Right hindlimb (tissue), 1 donor: ENCODE measurements at regions not wholly inside any gene's neighbourhood (a gene's known extent, or its start where the extent isn't known, plus 50 kb on each side); places are given as distances from the start of the nearest gene placed in this dataset.
A peak's percentile ranks its signal among the peaks of the same experiment; 100 is the strongest.

Experiments used
- DNase-seq: peaks from one replicate; pipeline ENCODE4 v3.0.0-alpha.2; 2018

DNA sequence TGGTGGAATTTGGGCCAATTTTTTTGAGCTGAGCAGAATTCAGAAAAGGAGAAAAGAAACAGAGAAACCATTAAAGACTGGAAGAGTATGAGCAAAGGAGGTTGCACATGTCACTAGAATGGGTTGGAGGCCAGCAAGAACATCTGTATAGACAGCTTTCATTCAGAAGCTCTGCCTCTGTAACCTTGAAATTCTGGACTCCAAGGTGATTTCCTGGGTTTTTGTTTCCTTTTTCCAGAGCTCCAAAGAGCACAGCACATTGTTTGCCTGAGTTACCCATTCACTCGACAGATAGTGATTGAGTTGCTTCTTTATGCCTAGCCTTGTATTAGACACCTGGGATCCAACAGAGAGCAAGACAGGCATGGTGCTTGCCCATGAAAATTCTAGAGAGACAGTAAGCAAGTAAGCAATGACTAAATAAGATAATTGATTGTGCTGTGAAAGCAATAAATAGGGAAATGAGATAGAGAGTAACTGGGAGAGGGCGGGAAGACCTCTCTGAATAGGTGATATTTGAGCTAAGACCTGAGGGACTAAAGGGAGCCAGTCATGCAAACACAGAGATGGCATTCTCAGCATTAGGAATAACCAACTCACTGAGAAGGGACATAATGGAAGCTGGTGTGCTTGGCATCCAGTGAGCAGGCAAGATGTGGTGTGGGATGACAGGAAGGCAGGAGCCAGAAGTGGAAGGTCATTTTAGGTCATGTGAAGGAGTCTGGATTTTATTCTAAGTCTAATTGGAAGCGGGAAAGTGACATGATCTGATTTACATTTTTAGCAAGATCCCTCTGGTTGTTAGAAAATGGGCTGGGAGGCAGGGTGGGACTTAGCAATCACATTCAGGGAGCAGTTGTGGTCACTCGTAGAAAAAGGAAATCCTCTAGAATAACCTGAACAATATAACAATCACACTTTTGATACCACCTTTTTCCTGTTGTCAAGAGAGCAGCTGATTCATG lies 197.5 kb downstream of the HS3ST3A1 start:
- no peak for DNase-seq

DNA sequence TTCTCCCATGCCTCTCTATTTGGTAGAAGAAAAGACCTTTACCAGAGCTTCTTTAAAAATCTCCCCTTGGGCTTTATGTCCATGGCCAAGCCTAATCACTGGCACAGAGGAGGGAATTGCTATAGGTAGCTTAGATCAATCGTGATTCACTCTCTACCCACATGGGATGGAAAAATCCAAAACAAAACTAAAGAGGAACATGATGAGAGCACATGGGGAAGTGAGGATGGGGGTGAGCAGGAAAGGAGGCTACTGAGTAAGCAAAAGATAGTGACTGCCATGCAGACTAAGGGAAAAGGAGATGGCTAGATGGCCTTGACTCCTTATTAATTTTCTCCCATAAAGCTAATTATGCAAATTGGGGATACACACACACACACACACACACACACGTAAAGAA lies 201.2 kb downstream of the HS3ST3A1 start:
- DNase-seq = no peak

DNA sequence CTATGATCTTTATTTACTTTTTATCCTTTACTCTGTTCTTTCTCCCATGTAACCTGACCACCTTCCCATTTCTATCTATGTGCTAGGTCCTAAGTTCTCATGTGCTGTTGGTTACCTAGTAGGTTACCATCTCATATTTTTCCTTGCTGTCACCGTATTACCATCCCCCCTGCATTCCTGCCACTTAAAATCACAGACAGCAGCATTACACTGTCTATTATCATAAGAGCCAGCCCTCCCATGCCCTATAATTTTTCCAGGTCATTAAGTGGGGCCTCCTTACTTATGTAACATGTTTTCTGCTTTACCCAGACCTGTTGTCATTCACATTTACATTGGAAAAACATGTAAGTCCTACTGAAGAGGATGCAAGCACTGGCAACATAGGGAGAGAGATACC lies 202.9 kb downstream of the HS3ST3A1 start:
- DNase-seq = no peak

DNA sequence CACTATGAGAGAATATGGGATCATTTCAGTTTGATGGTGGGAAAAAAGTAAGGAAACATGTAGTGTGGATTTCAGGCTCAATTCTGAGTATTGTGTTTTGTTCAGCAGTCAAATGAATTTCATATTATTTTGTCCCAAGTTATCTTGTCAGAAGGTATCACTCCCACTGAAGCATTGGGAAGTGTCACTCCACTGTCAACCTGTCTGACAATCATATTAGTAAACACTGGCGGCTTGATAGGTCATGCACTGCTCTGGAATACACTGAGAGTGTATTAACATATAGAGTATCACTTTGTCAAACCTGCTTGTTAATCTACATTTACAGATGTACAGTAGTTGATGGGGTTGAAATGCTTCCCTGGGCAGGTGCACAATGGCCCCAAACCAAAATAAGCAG lies 203.6 kb downstream of the HS3ST3A1 start:
- no peak for DNase-seq

DNA sequence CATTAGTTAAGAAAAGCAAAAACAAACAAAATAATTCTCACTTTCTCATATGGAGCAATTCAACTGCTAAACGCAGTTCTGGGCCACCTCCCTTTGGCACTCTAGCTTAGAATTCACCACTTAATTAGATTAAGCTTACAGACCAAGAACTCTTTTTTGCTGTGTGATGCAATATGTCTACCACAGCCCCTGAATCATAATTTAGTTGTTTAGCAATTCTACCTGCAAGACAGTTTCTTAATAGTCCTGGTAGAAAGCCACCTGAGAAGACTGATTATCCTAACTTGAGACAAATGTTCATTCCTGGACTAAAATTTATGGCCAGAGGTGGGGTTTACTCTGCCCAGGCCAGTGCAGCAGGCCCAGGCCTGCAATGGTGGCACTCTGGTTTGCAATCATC lies 205.9 kb downstream of the HS3ST3A1 start:
- DNase-seq = no peak

DNA sequence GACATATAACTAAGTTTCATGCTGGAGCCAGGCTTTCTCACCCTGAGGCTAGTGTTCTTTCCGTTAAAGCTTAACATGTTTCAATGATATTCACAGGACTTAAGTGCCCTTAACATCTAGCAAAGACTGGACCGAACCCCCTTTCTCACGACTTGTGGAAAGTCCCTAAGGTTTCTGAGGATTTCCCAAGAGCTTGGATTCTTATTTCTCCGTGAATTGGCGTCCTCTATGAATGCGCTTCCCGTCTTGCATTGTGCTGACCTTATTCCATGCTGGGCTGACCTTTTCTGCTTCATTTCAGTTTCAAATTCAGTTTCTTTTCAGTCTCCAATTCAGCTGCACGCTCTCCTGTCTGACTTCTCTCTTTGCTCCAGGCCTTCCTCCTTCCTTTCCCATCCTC lies 206.4 kb downstream of the HS3ST3A1 start:
- DNase-seq = no peak

DNA sequence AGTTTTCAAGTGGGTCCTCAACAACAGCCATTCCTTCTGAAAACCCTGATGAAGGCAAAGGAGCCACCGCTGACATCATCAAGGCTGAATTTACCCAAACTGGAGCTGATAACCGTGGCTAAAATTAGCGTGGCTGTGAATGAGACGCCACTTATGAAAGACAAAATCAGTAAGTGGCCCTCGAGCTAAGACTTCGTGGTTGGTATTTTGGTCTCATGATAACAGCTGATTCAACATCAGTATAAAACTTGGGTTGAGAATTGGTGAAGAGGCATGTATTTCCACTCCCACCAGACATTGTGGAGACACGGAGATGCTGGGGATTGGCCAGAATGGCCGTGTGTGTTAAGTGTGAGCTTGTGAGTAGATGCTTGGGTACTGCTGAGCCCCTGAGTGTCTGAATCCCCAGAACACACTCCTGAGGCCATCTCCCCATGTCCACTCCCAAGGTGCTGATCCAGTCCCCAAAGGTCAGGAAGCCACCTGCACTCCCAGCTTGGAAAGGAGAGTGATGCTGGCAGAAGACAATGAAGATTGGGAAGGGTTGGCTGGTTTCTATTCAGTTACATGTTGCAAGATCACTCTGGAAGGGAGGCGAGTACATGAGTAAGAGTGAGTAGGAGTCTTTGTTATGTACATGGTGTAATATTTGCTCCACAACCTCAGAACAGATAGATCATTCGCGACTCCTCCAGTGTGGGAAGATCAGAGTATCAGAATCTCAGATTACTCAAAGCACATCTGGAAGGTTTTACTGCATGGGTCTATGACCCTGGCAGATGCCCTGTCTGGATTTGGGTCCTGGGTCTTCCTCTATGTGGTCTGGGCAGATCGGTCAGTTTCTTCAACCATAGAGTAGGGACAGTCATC lies 207.7 kb downstream of the HS3ST3A1 start:
- no peak for DNase-seq

DNA sequence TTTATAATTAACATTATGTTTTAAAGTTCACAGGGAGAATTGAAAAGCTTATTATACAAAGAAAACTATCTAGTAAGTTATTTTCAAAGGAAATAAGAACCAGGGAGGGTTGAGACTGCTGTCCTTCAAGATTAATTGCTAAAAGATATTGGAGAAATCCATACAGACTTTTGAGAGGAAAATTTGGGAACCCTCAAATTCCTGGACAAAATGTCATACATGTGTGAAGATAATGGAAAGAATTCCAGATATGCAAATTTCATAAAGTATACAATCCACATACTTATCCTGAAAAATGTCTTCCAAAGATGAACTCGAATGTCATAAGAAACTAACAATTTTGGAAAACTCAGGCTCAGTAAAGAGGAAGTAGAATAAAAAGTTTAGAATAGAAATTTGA lies 213.8 kb downstream of the HS3ST3A1 start:
- no peak for DNase-seq

DNA sequence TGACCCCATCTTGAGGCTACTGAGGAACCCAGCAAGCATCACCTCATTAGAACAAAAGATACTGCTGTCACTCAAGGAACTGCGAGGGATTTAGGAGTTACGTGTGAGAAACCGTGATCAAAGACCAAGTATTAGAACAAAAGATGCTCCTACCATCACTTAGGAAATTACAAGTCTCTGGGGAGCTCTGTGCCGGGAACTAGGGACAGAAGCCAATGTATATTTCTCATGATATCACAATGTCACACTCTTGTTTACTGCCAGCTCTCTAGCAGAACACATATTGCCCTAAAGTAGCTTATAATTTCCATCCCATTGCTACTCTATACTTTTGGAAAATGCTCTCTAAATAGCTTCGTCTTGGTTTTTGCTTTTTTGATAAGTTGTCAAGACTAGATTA lies 214.5 kb downstream of the HS3ST3A1 start:
- no peak for DNase-seq

DNA sequence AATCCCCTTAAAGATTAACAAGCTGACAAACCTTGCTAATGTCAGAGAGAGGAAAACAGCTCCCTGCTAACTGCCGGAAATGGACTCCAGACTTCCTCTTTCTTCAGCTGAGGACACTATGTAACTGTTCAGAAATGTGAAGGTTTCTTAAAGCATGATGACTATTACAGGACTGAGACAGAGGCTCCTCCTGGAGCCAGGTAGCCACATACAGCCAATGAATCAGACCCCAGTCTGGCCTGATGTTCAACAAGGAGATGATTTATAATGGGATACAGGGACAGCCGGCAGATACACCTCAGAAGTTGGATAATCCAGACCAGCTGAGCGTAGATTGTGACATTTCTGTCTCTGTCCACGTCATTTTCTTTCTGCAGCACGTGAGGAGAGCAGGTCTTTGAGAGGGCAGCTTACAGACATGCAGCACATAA lies 216.2 kb downstream of the HS3ST3A1 start:
- no peak for DNase-seq

DNA sequence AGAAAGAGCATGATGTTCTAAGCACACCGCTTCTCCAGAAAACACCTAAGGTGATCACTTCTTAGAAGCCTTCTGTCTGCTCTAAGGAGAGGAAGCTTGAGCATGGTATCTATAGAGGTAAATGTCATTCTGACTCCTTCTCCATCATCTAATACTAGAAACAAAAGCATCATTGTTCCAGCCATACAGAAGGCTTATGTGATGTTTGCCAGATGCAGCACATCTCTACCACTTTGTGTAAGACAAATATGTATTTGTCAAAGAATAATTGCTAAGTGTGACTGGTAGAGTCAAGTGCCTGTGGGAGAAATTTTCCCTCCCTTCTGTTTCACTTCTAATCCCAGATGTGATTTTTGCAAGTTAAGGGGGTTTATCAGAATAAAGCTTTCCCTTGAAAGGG lies 217.1 kb downstream of the HS3ST3A1 start:
- no peak for DNase-seq

DNA sequence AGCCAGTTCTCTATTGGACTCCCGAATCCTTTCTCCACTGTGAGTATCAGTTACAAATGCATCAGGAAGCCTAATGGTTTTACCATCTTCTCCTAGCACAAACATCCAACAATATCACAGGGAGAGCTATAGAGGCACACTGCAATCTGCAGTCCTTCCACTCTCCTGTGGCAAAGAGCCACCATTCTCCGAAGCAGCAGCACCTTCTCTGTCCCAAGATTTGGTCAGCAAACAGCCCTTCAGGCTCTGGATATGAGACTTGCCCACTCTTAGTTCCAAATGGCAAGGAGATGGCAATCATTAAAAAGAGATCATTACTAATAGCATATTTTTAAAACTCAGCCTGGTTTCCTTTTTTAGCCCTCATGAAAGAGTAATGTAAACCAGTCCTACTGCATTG lies 223.4 kb downstream of the HS3ST3A1 start:
- DNase-seq = peak; percentile 71

DNA sequence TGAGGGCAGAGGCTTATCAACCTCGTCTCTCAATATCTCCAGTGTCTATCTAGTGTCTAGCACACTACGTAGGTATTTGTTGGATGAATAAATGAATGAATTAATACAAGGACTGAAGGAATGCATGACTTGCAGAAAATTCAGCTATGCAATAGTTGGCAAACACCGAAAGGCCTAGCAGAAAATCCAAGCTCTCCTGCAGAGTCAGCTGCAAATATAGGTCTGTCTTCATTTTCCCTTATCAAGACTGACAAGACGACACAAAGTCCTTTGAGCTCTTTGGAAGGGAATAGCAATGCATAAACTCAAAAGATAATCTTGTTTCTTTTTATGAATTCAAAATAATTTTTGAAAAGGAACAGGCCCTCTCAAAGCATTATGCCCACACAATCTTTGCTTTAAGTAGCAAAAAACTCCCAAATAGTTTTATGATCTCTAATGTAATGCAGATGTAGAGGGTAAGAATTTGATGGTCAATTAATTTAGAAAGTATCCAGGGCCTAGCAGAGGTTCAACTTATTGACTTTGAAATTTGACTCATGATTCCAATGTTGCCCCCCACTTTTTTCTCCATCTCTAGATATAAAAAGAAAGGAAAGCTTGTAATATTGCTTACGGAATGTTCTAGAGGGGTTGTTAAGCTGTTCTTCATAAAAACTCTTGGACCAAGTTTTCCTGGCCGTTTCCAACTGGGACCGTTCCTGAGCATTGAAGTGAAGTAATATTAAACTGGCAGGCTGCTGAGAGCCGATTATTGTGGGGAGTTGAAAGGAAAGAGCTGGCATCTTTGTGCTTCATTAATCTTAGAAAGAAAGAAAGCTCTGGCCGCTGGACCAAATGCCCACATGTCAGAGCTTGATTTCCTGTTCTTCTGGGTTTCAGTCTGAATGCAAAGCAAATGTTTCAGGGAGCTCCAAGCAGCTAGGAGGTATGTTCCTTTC lies 227.3 kb downstream of the HS3ST3A1 start:
- DNase-seq = peak; percentile 55

DNA sequence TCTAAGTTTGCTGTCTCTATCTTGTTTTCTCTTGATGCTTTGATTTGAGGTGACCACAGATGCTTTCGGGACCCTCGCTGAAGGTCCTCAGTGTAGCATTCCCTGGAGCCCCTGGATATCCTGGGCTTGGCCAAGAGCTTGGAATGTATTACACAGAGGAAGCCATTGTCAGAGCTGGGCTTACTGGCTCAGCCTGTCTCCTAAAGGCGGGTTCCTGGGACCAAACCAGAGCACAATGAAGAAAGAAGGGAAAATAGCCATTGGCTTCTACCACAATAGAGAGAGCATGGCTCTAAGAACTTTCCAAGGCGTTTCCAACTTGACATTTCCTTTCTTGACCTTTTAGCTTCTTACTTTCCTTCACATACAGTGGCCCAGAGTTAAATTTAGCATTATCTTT lies 229.3 kb downstream of the HS3ST3A1 start:
- no peak for DNase-seq

DNA sequence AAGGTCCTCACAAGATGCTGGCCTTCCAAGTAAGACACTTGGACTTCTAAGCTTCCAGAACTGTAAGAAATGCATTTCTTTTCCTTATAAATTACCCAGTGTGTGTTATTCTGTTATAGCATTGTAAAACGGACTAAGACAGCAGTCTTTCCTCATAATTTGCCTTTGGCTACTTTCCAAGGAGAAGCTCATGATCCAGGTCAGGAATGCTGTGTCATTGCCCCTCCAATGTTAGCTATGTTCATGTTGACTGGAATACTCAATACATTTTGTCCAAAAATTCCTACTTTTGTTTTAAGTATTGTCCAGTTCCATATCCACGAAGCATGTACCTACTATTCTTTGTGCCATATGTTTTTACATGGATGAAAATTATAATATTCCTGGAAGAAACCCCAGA lies 234.6 kb downstream of the HS3ST3A1 start:
- DNase-seq = no peak

DNA sequence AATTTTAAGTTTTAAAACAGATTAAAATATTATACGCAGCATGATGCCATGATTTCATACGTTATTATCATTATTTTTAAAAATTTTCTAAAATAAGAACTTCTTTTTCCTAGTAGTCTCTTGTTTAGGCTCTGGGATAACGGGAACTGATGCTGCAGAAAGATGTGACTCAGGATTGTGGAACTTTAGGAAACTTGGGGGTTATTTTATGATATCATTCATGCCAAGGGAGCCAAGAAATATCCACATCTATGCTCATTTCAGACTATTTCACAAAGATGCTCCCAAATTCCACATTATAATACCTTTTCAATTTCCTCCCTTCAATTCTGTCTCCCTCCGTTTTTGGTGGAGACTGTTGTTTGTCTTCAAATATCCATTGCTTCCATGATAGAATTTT lies 236.4 kb downstream of the HS3ST3A1 start:
- no peak for DNase-seq

DNA sequence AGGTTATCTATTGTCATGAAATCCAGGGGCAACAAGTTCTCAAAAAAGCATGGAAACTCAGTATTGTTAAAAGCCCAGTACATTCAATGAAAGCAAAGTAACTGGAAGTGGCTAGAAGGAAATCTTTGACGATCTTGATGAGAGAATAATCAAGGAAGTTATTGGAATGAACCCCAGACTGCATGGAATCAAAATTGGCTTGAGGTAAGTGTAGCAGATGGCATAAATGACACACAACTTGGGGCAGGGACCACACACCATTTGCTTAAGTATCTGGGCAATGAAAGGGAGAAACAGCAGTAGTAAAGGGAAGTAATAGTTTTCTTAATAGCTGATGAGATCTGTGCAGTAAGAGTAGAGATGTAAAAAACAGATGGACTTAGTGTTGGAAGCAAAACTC lies 238.0 kb downstream of the HS3ST3A1 start:
- DNase-seq = no peak

DNA sequence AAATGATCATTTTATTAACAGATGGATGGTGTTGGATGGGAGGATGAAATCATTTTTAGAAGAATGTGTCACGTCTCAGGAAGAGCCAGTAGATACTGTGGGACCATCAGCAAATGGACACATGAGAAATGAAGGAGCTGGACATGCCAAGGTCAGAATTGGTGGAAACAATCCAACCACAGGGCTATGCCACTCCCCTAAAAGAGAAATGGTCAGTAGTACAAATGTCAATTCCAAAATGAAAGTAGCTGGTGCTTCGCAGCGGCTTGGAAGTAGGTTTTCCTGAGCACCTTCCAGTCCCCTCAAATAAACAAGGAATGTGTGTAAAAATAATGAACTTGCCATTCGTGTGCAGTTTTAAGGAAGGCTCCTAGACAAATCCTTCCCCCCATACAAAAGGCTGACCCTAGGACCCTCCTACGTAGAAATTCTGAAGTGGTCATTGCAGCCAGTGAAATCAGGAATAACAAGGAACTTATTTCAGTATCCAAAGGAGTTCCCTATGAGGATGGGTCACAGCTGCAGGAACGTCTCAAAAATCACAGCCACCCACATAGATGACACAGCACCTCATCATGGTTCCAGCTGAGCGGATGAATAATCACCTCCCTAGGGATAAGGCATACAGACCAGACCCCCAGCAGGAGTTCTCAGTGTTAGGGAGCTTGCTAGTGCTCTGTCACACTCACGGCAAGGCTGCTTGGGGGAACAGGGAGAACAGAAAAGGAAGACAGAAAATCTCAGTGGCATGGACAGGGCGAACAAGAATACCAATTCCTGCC lies 239.2 kb downstream of the HS3ST3A1 start:
- DNase-seq = no peak

DNA sequence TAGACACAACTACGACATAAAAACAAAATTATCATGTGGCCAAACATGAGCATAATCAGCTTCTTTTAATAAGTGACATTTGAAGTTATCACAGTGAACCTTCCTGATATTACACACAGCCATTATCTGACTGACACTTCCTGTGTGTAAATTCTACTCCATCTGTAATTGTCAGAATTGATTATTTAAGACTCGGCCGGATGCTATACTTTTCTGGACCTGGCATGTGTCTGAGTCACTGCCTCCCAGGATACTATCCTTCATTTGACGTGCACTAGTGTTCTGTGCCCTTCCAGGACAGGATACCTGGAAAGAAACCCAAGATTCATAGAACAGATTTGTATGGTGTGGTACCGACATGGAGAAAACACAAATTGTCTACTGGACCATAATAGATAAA lies 242.0 kb downstream of the HS3ST3A1 start:
- no peak for DNase-seq

DNA sequence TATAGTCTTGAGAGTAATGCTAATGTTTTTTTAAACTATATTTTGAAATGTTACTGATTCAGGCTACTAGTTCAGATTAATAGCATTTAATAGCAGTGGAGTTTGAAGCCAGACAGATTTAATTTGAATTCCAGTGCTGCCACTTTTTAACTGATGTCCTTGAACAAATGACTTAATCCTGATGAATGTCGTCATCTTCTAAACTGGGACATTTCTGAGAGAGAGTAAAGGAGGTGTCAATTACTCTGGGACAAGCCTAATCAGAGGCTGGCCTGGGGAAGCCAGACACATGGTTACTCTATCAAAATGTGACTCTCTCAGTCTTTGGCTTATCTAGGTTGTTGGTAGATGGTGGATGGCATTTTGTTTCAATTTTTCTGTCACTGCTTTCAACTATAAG lies 246.7 kb downstream of the HS3ST3A1 start:
- no peak for DNase-seq

DNA sequence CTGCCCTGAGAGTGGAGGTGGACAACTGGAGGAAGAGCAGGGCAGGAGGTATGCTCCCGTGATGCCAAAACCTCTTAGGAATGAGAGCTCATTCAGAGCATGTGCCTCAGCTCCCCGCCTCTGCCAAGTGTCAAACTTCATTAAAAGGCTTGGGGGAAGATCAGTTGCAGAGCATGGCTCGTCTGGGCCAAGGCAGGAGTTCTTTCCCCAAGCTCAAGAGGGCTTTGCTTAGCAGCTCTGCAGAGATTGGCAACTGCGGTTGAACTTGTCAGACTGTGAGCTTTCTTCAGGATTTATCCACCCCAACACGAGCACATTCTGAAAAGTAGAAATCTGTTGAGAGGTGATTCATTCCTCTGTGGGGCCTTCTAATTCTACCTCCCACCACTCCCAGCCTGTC lies 248.1 kb downstream of the HS3ST3A1 start:
- DNase-seq = peak; percentile 66
